Liver (tissue), 8 donors: ENCODE measurements at regions not wholly inside any gene's neighbourhood (a gene's known extent, or its start where the extent isn't known, plus 50 kb on each side); places are given as distances from the start of the nearest gene placed in this dataset.
"Not testable (repeated sequence)": the region's sequence is repeated elsewhere in the genome, so short reads cannot be mapped to it uniquely, and the experiment has no call there.

Source experiments
- DNase-seq: peaks from one replicate; pipeline ENCODE4 v3.0.0-alpha.2; 2017; ENCODE audit warnings: low spot score
- H3K27ac ChIP-seq, 2 donors: one replicate each; pipeline ENCODE4 v1.7.0; 2013; ENCODE audit warnings: inconsistent platforms in 2 of 2, low read length in 2 of 2, control low read depth in 1 of 2, low read depth in 1 of 2, mild to moderate bottlenecking in 1 of 2
- H3K27me3 ChIP-seq, 4 donors: one replicate each; pipeline versions ENCODE4 v1.6.1 to v1.7.0; 2013; ENCODE audit warnings: low read length in 3 of 4, inconsistent platforms in 1 of 4, mild to moderate bottlenecking in 1 of 4, moderate library complexity in 1 of 4; ENCODE audit not compliant: control insufficient read depth in 4 of 4, insufficient read depth in 4 of 4
- H3K36me3 ChIP-seq, 4 donors: one replicate each; pipeline versions ENCODE4 v1.6.1 to v1.7.0; 2013; ENCODE audit warnings: low read length in 3 of 4, mild to moderate bottlenecking in 3 of 4, low read depth in 1 of 4, moderate library complexity in 1 of 4; ENCODE audit not compliant: control insufficient read depth in 4 of 4, insufficient read depth in 3 of 4
- H3K4me1 ChIP-seq, 4 donors: one replicate each; pipeline versions ENCODE4 v1.6.1 to v1.7.0; 2013; ENCODE audit warnings: low read length in 3 of 4, mild to moderate bottlenecking in 3 of 4, moderate library complexity in 1 of 4; ENCODE audit not compliant: control insufficient read depth in 4 of 4, insufficient read depth in 4 of 4
- H3K4me3 ChIP-seq, 3 donors: one replicate each; pipeline versions ENCODE4 v1.6.1 to v1.7.0; 2013; ENCODE audit warnings: low read length in 3 of 3, control low read depth in 1 of 3, low read depth in 1 of 3, mild to moderate bottlenecking in 1 of 3
- H3K9ac ChIP-seq, 2 donors: one replicate each; pipeline ENCODE4 v1.7.0; 2013; ENCODE audit warnings: low read length in 2 of 2, mild to moderate bottlenecking in 2 of 2, moderate library complexity in 2 of 2, control low read depth in 1 of 2, low read depth in 1 of 2
- H3K9me3 ChIP-seq, 4 donors: one replicate each; pipeline versions ENCODE4 v1.6.1 to v1.7.0; 2013; ENCODE audit warnings: low read length in 3 of 4; ENCODE audit not compliant: control insufficient read depth in 4 of 4
- EGR1 ChIP-seq, 2 donors: IDR thresholded peaks; 2 replicates each; pipeline ENCODE4 v1.6.1; 2016 to 2018; ENCODE audit warnings: antibody characterized with exemption in 2 of 2, low read depth in 2 of 2
- FOXA1 ChIP-seq: IDR thresholded peaks from 2 replicates; pipeline ENCODE4 v1.6.1; 2016; ENCODE audit warnings: antibody characterized with exemption
- GABPA ChIP-seq, 2 donors: IDR thresholded peaks in 1 of 2; conservative IDR thresholded peaks in 1 of 2; 2 replicates each; pipeline ENCODE4 v1.6.1; 2016; ENCODE audit warnings: antibody characterized with exemption in 2 of 2, mild to moderate bottlenecking in 1 of 2, moderate library complexity in 1 of 2
- HNF4A ChIP-seq, 2 donors: conservative IDR thresholded peaks; 2 replicates each; pipeline ENCODE4 v1.6.1; 2016; ENCODE audit warnings: antibody characterized with exemption in 2 of 2, mild to moderate bottlenecking in 2 of 2
- HNF4G ChIP-seq: IDR thresholded peaks from 2 replicates; pipeline ENCODE4 v1.6.1; 2016; ENCODE audit warnings: antibody characterized with exemption
- NR2F2 ChIP-seq: IDR thresholded peaks from 2 replicates; pipeline ENCODE4 v1.6.1; 2016; ENCODE audit warnings: antibody characterized with exemption
- RAD21 ChIP-seq, 2 donors: IDR thresholded peaks; 2 replicates each; pipeline ENCODE4 v1.6.1; 2016; ENCODE audit warnings: antibody characterized with exemption in 2 of 2, mild to moderate bottlenecking in 2 of 2
- RXRA ChIP-seq, 2 donors: IDR thresholded peaks; 2 replicates each; pipeline ENCODE4 v1.6.1; 2017 to 2018; ENCODE audit warnings: antibody characterized with exemption in 2 of 2, mild to moderate bottlenecking in 1 of 2
- TAF1 ChIP-seq: conservative IDR thresholded peaks from 2 replicates; pipeline ENCODE4 v1.6.1; 2016; ENCODE audit warnings: antibody characterized with exemption, mild to moderate bottlenecking
- WGBS: extraction: QIAGEN DNeasy Blood & Tissue Kit; methylation state at CpG from one replicate; pipeline ENCODE4 v1.1.7; 2013; 5-methylcytosine and 5-hydroxymethylcytosine counted together
- TF ChIP-seq, protein P1 (sequence below): fragments of 150-350 bp; IDR thresholded peaks from 2 replicates; pipeline ENCODE4 v1.5.1; 2017; ENCODE audit warnings: improper control_type of control experiment, low read depth, low read length; ENCODE audit not compliant: missing input control
- TF ChIP-seq, protein P2 (sequence below): IDR thresholded peaks from 2 replicates; pipeline ENCODE4 v1.6.1; 2016; ENCODE audit warnings: antibody characterized with exemption, mild to moderate bottlenecking
- TF ChIP-seq, protein P3 (sequence below): IDR thresholded peaks from 2 replicates; pipeline ENCODE4 v1.6.1; 2016; ENCODE audit warnings: antibody characterized with exemption
- donor health status: healthy.
- donor health status: healthy.
- donor health status: healthy.
- donor health status: healthy.
- donor health status: healthy.

DNA sequence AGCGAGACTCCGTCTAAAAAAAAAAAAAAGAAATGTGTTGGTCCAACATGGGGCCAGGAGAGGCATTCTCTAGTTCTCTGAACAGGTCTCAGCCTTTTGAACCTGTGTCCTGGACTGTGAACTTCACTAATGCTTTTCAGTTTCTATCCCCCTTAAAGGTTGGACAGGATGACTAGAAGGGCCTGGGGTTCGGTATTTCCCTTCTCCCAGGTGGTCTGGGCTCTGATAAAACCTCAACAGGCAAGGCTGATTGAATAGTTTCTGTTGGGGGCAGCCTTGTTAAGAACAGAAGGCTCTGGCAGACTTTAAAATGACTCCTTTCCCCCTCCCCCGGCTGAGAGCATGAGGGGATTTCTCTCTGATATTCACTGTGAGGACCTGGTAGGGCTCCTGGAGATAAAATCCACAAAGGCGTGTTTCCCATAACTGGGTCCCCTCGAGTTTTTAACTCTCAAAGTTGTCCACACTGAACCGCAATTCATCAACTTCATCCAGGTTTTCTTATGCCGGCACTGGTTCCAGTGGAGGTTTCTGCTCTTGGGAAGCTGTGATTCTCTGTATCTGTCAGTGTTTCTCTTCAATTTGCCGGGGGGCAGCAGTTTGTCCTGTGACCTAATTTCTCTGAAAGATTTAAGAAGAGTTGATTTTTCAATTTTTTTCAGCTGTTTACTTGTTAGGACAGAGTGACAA, 91.3 kb downstream of the METRNL start:
- Histone ChIP-seq H3K9me3 (no peaks in the 10 kb centered on the region), H3K27me3 (no peaks in the 10 kb centered on the region), H3K36me3 (no peaks in the 10 kb centered on the region), H3K4me3 (no peak overlapping the region), H3K27ac (no peak overlapping the region), H3K9ac (no peak overlapping the region), H3K4me1 (peaks cover 0 to 21% (median 13%) of the 10 kb centered on the region in 4 donors)
- no peak for TF ChIP-seq RAD21 (IDR thresholded peaks at IDR 0.05)
- TF ChIP-seq RXRA (IDR thresholded peaks at IDR 0.05), result no peak
- no peak for TF ChIP-seq EGR1 (IDR thresholded peaks at IDR 0.05; ENCODE audit: low read depth in 2 of 2)
- TF ChIP-seq NR2F2, result no peak
- no peak for TF ChIP-seq HNF4A (conservative IDR thresholded peaks at IDR 0.05)
- TF ChIP-seq, protein P1, sequence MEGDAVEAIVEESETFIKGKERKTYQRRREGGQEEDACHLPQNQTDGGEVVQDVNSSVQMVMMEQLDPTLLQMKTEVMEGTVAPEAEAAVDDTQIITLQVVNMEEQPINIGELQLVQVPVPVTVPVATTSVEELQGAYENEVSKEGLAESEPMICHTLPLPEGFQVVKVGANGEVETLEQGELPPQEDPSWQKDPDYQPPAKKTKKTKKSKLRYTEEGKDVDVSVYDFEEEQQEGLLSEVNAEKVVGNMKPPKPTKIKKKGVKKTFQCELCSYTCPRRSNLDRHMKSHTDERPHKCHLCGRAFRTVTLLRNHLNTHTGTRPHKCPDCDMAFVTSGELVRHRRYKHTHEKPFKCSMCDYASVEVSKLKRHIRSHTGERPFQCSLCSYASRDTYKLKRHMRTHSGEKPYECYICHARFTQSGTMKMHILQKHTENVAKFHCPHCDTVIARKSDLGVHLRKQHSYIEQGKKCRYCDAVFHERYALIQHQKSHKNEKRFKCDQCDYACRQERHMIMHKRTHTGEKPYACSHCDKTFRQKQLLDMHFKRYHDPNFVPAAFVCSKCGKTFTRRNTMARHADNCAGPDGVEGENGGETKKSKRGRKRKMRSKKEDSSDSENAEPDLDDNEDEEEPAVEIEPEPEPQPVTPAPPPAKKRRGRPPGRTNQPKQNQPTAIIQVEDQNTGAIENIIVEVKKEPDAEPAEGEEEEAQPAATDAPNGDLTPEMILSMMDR, result no peak
- TF ChIP-seq, protein P2, sequence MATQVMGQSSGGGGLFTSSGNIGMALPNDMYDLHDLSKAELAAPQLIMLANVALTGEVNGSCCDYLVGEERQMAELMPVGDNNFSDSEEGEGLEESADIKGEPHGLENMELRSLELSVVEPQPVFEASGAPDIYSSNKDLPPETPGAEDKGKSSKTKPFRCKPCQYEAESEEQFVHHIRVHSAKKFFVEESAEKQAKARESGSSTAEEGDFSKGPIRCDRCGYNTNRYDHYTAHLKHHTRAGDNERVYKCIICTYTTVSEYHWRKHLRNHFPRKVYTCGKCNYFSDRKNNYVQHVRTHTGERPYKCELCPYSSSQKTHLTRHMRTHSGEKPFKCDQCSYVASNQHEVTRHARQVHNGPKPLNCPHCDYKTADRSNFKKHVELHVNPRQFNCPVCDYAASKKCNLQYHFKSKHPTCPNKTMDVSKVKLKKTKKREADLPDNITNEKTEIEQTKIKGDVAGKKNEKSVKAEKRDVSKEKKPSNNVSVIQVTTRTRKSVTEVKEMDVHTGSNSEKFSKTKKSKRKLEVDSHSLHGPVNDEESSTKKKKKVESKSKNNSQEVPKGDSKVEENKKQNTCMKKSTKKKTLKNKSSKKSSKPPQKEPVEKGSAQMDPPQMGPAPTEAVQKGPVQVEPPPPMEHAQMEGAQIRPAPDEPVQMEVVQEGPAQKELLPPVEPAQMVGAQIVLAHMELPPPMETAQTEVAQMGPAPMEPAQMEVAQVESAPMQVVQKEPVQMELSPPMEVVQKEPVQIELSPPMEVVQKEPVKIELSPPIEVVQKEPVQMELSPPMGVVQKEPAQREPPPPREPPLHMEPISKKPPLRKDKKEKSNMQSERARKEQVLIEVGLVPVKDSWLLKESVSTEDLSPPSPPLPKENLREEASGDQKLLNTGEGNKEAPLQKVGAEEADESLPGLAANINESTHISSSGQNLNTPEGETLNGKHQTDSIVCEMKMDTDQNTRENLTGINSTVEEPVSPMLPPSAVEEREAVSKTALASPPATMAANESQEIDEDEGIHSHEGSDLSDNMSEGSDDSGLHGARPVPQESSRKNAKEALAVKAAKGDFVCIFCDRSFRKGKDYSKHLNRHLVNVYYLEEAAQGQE, result no peak
- no peak for DNase-seq
- WGBS, result 85% methylated on average over 9 of the region's 9 CpGs

DNA sequence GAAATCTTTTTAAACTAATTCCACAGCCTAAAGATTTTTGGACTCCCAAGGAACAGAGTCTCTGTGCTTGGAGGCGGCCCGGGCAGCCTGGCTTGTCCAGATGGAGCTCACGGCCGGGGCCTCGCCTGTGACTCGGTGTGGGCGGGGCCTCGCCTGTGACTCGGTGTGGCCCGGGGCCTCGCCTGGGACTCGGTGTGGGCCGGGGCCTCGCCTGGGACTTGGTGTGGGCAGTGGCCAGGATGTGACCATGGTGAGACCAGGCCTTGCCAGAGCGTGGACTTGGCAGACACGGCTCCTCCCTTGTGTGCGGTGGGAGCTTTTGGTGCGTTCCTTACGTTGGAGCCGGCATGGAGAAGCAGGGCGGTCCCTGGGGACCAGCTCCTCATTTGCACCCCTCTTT, 92.3 kb downstream of the METRNL start:
- TF ChIP-seq, protein P3, sequence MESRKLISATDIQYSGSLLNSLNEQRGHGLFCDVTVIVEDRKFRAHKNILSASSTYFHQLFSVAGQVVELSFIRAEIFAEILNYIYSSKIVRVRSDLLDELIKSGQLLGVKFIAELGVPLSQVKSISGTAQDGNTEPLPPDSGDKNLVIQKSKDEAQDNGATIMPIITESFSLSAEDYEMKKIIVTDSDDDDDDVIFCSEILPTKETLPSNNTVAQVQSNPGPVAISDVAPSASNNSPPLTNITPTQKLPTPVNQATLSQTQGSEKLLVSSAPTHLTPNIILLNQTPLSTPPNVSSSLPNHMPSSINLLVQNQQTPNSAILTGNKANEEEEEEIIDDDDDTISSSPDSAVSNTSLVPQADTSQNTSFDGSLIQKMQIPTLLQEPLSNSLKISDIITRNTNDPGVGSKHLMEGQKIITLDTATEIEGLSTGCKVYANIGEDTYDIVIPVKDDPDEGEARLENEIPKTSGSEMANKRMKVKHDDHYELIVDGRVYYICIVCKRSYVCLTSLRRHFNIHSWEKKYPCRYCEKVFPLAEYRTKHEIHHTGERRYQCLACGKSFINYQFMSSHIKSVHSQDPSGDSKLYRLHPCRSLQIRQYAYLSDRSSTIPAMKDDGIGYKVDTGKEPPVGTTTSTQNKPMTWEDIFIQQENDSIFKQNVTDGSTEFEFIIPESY, result no peak
- TF ChIP-seq RAD21 (IDR thresholded peaks at IDR 0.05) (no peak), HNF4G (no peak), RXRA (IDR thresholded peaks at IDR 0.05) (no peak), TAF1 (no peak), GABPA (IDR thresholded peaks at IDR 0.05 in 1 of 2, conservative IDR thresholded peaks at IDR 0.05 in 1 of 2) (no peak), EGR1 (IDR thresholded peaks at IDR 0.05; ENCODE audit: low read depth in 2 of 2) (no peak), FOXA1 (no peak)
- TF ChIP-seq, protein P2, result no peak
- Histone ChIP-seq H3K9ac (no peak overlapping the region), H3K4me1 (peaks cover 0 to 21% (median 13%) of the 10 kb centered on the region in 4 donors), H3K9me3 (no peaks in the 10 kb centered on the region), H3K36me3 (no peaks in the 10 kb centered on the region), H3K27me3 (no peaks in the 10 kb centered on the region), H3K27ac (no peak overlapping the region), H3K4me3 (no peak overlapping the region)
- 86% methylated on average over 21 of the region's 21 CpGs for WGBS
- no peak for DNase-seq

DNA sequence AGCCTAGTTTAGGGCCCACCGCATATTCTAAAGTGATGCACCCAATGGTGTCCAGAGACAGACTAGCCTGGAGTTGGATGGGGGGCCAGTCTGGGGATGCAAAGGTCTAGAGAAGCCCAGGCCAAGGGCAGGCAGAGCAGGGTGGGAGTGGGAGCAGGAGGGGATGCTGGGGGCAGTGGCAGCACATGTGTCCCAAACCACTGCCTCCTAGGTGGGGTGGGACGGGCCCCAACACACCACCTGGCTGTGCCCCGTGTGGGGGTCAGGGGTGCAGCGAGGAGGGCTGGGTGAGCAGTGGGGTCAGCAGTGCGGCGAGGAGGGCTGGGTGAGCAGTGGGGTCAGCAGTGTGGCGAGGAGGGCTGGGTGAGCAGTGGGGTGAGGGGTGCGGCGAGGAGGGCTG, 92.7 kb downstream of the METRNL start:
- not testable (repeated sequence) for DNase-seq, H3K9ac ChIP-seq, H3K9me3 ChIP-seq, H3K4me3 ChIP-seq, H3K36me3 ChIP-seq, H3K27me3 ChIP-seq, H3K27ac ChIP-seq
- peaks cover 0 to 21% (median 13%) of the 10 kb centered on the region in 4 donors for H3K4me1 ChIP-seq
- 94% methylated on average over 9 of the region's 9 CpGs for WGBS

DNA sequence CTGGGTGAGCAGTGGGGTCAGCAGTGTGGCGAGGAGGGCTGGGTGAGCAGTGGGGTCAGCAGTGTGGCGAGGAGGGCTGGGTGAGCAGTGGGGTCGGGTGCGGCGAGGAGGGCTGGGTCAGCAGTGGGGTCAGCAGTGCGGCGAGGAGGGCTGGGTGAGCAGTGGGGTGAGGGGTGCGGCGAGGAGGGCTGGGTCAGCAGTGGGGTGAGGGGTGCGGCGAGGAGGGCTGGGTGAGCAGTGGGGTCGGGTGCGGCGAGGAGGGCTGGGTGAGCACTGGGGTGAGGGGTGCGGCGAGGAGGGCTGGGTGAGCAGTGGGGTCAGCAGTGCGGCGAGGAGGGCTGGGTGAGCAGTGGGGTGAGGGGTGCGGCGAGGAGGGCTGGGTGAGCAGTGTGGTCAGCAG, 93.2 kb downstream of the METRNL start:
- H3K9ac ChIP-seq, H3K4me3 ChIP-seq, H3K9me3 ChIP-seq, H3K36me3 ChIP-seq, H3K27ac ChIP-seq, DNase-seq, H3K27me3 ChIP-seq: not testable (repeated sequence)
- H3K4me1 ChIP-seq, result peaks cover 0 to 21% (median 13%) of the 10 kb centered on the region in 4 donors
- WGBS, result 96% methylated on average over 20 of the region's 20 CpGs
